ENCODE measurements at regions not wholly inside any gene's neighbourhood (a gene's known extent, or its start where the extent isn't known, plus 50 kb on each side); places are given as distances from the start of the nearest gene placed in this dataset.

GRCh38 chr6:167501831-167502385 is 177.0 kb downstream of the TTLL2 start (continued):
- TF ChIP-seq CEBPZ (IDR thresholded peaks at IDR 0.05; ENCODE audit: low read length) (no peak), SMARCE1 (IDR thresholded peaks at IDR 0.05; ENCODE audit: borderline replicate concordance) (no peak), ZNF652 (CRISPR knock-in tag; IDR thresholded peaks at IDR 0.05; ENCODE audit: borderline replicate concordance, low read depth) (no peak), ZNF7 (CRISPR knock-in tag; IDR thresholded peaks at IDR 0.05) (no peak), PCBP1 (IDR thresholded peaks at IDR 0.05; ENCODE audit: borderline replicate concordance, low read depth, low read length) (no peak), HMG20A (CRISPR knock-in tag; IDR thresholded peaks at IDR 0.05; ENCODE audit: borderline replicate concordance) (peak; percentile 40; the same call in 1 of the 2 replicates), ZNF574 (CRISPR knock-in tag; IDR thresholded peaks at IDR 0.05) (0 out of 2 replicates have a peak, but pooled peaks have one; percentile 14), ZNF530 (CRISPR knock-in tag; IDR thresholded peaks at IDR 0.05; ENCODE audit: low read depth) (no peak), ZNF136 (CRISPR knock-in tag; IDR thresholded peaks at IDR 0.05; ENCODE audit: low read depth) (no peak), RFX3 (CRISPR knock-in tag; IDR thresholded peaks at IDR 0.05) (no peak), KMT2A (CRISPR knock-in tag; IDR thresholded peaks at IDR 0.05) (0 out of 2 replicates have a peak, but pooled peaks have one; percentile 31), ZNF382 (CRISPR knock-in tag; IDR thresholded peaks at IDR 0.05; ENCODE audit: borderline replicate concordance) (no peak), ZSCAN31 (CRISPR knock-in tag; IDR thresholded peaks at IDR 0.05; ENCODE audit: low read depth) (0 out of 2 replicates have a peak, but pooled peaks have one; percentile 48), ZFP1 (CRISPR knock-in tag; IDR thresholded peaks at IDR 0.05) (no peak), MTA3 (CRISPR knock-in tag; IDR thresholded peaks at IDR 0.05) (no peak), ZNF687 (CRISPR knock-in tag; IDR thresholded peaks at IDR 0.05) (peak; percentile 64), CC2D1A (CRISPR knock-in tag; IDR thresholded peaks at IDR 0.05) (no peak), ZNF260 (CRISPR knock-in tag; IDR thresholded peaks at IDR 0.05; ENCODE audit: borderline replicate concordance, low read depth) (no peak), ZNF234 (CRISPR knock-in tag; conservative IDR thresholded peaks at IDR 0.05) (no peak), ZNF124 (CRISPR knock-in tag; IDR thresholded peaks at IDR 0.05) (no peak; the same call in 1 of the 2 replicates)
